M059J (cell line): ENCODE measurements at regions not wholly inside any gene's neighbourhood (a gene's known extent, or its start where the extent isn't known, plus 50 kb on each side); places are given as distances from the start of the nearest gene placed in this dataset.
A peak's percentile ranks its signal among the peaks of the same experiment; 100 is the strongest.

Experiments
- DNase-seq: peaks from one replicate; pipeline ENCODE4 v3.0.0-alpha.2; 2012; ENCODE audit warnings: low read depth

DNA sequence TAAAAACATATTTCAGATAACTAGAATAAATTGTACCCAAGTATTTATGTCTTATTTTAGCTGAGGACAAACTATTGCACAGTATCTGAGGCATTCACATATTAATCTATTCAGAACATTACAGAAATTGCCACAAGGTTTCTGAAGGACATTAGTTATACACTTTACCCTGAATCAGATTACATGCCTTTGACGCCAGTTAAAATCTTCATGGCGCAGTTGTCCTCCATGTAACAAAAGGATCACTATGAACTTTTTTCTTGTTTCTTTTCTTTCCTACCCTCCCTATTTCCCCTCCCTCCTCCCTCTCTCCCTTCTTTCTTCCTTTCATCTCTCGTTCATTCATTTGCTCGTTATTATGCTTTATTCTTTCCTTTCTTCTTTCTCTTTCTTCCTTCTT is 176.6 kb upstream of the KITLG start:
- DNase-seq: no peak

DNA sequence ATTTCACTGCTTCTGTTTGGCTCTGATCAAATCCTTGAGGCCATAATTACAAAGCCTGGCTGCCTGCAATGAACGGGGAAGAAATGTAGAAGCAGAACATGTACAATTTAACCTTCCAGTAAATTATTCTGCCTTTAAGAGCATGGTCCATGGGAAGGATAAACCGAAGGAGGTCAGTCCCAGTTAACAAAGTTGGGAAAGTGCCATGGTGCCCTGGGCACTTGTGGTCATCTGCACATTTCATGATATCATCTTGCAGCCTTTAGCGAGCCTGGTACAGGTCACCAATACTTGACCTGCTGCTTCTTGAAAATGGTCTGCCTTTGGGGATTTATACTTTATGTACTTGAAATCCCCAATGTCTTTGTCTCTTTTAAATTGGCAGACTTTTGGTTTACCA is 175.9 kb upstream of the KITLG start:
- peak; percentile 94 for DNase-seq

DNA sequence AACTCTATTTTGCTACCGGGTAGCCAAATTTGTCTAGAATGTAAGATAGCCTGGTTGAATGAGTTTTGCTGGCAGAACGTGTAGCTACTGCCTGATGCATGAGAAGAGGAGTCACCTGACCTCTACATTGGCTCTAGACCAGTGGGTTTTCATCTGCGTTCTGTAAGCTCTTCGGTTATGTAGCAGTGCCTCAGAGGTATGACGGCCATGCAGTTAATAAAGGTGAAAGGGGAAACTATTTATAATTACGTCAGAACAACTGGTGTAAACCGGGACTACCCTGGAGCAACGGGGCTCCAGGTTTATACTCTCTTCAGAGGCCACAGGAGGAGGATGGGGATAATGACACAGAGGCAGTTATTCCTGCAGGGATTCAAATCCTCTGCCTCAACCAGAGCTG is 173.4 kb upstream of the KITLG start:
- no peak for DNase-seq

DNA sequence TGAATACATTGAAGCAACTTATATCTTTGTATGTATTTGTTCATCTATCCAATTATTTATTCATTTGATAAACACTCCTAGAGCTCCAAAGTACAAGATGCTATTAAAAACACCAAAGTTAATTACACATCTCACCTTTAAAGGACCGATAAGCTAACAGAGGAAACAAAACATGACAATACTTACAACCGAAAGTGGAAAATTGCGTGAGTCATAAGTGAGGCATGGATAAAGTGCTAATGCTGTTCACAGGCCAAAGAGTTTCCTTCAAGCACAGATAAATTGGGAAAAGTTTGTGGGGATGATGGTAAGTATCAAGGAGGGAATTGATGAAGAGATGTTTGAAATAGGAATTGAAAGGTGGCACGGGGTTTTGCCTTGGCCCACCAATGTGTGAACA is 172.8 kb upstream of the KITLG start:
- DNase-seq: peak; percentile 60

DNA sequence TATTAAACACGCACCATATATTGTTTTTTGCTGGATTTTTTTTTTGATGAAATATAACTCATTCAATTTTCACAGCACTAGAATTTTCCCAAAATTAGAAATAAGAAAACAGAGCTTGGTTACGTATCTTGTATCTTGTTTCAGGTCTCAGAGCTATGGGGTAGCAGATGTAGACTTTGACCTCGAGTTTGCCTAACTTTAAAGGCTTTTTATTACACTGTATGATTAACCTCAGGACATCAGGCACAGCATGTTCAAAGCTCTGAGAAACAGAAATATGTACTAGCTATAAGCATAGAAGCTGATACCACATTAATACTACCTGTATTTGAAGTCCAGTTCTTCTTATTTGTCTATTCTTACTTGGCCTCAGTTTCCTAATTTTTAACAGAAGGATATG is 171.9 kb upstream of the KITLG start:
- no peak for DNase-seq

DNA sequence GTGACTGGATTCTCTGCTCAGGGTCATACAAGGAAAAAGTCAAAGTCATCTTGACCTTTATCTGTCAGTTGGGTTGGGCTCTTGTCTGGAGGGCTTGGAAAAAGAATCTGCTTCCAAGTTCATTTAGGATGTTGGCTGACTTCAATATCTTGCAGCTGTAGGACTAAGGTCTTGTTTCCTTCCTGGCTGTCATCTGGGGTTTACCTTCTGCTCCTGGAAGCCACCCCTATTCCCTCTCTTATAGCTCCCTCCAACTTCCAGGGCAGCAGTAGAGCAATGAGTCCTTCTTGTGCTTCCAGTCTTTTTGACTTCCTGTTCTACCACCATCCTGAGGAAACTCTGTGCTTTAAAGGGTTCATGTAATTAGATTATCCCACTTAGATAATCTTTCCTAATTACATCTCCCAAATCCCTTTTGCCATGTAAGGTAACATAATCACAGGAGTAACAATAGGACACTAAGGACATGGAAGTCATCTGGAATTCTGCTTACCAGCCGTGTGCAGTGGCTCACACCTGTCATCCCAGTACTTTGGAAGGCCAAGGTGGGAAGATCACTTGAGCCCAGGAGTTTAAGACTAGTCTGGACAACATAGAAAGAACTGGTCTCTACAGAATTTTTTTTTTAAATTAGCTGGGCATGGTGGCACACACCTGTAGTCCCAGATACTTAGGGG is 170.7 kb upstream of the KITLG start:
- no peak for DNase-seq

DNA sequence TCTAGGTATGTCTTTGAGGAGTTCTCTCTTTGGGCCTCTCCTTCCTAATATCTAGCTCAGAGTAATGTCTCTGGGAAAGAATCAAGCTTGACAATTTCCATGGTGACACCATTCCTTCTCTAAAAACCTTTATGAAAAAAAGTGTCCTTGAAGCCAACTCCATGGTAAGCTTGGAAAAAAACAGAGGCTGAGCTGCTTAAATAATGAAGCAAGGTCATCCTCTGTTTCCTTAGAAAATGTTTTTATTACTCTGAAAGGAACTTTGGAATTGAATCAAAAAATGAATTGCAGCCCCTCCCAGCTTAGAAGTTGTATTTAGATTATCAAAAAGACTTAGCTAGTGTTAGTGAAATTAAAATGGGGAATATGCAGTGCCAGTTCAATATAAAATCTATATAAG is 166.1 kb upstream of the KITLG start:
- DNase-seq: no peak

DNA sequence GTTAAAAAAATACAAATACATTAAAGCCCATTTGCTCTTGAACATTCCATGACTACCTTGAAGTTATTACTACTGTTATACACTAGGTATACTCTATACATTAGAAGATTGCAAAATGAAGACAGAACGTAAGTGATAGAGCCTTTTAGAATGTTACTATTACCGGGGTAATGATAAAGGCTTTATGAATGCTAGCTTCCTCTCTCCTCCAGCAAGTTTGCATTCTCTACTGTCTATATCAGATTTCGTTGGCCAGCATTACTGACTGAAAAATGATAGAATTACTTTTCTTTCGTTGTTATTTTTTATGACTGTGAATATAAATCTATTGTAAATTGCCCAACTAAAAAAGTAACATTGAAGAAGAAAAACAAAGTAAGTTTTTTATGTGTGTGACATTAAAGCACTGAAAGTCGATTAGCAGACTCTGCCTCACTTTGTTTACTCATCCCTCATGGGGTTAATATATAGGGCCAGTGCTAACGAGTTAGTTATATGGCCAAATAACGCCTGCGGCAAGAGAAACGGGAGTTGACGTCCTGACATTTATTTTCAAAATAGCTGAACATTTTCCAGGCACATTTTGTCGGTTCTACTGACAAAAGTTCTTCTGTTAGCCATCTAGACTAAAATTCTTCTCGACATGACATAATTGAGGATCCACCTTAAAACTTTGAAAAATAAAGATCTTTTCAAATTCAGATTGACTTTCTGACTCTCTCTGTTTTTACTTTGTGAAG is 163.8 kb upstream of the KITLG start:
- DNase-seq: no peak

DNA sequence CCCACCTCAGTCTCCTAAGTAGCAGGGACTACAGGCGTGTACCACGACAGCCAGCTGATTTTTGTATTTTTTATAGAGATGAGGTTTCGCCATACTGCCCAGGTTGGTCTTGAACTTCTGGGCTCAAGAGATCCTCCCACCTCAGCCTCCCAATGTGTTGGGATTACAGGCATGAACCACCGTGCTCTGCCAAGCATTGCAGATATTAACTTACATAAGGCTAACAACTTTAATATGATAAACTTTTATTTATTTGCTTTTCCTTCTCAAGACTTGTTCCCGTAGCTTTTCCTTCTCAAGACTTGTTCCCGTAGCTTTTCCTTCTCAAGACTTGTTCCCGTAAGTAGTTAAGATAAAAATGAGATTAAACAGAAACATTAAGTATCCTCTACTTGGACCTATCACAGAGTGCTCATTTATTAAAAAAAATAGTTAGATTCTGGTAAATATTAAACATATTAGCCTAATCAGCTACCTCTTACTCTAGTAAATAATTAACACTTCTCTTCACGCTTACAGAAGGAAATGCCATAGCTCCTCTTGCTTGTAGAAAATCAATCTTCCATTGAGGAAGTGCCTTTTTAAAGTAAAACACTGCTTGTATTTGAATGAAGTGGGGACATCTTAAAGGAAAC is 157.7 kb upstream of the KITLG start:
- DNase-seq: no peak

DNA sequence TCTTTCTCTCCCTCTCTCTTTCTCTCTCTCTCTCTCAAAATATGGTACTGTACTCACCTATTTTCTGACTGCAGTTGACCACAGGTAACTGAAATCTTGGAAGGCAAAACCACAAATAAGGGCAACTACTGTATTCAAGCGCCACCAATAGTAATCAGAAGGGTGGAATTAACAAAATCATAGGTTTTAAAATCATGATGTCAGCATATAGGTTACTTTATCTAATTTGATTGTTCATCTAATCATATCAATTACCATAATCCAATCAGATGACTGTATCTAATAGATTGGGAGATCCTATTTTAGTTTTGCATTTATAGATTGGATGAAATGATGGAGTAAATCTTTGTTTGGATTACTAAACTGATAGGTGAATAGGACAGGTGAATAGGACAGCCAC is 155.8 kb upstream of the KITLG start:
- DNase-seq: no peak

DNA sequence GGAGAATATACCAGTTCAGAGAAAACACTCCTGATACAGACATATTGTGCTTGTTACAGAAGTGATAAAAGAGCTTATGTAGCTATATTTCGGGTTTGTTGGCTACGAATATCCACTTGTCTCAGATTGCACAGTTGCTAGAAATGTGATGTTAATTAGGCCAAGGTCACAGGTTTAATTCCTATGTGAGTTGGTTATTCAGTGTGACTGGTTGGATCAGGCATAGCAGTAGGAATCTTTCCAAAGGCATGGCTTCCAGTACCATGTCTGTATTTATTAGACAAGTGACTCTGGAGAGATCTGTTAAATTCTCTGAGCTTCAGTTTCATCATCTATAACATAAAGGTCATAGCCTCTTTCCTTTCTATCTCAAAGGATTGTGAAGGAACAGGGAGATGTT is 152.7 kb upstream of the KITLG start:
- no peak for DNase-seq

DNA sequence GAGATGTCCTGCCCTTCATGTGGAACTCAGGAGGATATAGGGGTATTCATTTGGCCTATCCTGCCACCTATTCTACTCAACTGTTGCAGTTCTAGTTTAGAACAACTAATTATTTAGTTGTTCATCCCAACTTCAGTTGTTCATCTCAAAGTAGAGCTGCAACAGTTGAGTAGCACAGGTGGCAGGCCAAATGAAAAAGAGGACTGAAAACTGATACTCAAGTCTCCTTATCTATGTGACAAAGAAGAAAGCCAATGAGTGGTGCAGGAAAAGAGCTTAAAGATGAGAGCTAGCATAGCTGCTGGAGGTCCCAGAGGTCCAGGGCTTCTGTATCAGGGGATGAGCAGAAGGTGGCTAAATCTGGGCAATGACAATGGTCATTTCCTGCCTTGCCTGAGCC is 148.9 kb upstream of the KITLG start:
- DNase-seq: no peak

DNA sequence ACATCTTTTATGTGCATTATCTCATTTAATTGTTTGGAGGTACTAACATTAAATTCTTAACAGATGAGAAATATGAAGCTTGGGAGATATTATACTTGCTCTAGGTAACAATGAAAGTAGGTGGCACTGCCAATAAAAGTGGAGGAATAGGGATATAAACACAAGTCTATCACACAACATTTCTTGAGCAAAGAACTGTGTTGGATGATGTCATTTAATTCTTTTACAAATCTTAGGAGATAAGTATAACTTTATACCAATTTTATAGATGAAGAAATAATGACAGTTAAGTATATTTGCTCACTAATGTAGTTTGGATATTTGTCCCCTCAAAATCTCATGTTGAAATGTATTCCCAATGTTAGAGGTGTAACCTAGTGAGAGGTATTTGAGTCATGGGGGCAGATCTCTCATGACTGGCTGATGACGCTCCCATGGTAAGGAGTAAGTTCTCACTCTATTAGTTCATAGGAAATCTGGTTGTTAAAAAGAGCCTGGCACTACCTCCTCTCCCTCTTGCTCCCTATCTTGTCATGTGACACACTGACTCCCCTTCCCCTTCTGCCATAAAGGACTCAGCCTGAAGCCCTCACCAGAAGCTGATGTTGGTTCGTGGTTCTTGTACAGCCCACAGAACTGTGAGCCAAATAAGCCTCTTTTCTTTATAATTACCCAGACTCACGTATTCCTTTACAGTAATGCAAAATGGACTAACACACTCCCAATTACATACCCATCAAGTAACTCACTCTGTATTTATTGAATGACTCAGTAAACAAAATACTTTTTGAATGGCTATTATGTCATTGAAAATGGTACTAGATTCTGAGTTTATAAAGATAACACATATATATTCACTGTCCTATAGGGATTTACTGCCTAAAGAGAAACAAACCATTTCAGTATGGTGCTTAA is 146.8 kb upstream of the KITLG start:
- DNase-seq: peak; percentile 34

DNA sequence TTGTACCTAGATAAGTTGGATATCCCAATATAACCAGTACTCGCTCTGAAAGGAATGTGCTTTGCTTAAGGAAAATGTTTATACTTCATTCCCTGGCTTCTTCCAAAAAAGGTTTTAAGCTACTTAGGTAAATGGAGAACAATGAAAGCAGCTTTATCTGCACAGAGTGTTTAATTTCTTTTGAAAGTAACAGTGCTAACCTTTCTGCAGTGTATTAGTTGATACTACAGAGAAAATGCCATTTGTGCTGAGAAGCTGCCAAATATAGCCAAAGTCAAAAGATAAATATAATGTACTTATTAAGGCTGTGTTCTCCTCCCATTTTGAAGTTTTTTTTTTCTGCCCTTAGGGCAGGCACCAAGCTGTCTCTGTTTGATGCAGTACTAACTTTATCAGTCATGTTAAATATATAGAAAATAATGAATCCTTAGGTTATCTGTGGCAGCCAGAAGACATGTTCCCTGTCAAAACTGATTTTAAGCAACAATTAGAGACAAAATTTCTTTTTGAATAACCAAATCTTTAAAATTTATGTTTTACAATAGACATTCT is 145.4 kb upstream of the KITLG start:
- DNase-seq: no peak

DNA sequence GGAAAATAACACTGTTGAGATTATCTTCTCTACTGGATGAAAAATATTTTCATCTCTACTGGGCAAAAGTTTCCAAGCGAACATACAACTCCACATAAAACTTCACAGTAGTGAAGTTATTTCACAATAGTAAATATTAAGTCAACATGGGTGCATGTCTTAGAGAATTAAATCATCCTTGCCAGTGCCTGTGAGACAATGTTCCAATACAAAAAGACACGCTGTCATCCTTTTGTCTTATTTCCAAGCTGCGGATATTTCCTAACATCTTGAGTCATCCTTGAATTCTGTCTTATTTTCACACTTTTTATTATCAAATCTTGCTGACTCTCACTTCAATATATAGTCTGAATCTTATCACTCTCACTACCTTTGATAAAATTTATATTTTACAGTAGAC is 142.9 kb upstream of the KITLG start:
- no peak for DNase-seq

DNA sequence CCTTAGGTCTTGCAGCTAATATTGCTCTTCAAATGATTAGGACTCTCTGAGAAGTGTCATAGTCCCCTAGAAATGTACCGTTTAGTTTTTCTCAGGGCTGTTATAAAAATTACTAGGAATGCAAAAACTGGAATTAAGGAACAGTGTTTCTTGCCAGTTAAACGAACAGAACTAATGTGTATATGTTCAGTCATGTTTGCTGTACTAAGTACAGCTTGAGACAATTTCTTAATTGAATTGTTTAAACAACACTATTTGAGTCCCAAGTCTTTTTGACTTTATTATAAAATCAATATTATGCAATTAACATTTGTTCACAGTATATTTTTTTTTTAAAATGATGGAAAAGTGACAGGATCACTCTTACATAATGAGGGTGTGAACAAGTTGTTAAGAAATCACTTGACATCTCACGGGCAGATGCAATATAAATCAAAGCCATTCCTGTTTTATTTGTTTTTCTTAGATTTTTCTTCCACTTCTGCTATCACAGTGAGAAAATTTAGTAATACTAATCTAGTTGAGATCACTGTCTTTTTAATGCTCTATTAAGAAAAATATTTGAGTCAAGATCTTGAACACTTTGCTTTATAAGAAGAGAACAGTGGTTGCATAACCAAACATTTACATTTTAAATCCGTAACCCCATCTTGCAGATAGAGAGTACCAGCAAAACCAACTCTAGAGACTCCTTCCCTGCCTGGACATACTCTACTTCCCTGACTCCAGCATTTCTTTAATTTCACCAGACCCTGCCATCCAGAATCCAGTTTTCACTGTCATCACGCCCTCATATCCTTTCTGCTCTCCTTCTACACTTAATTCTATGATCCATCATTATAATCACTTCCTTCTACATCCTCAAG is 140.7 kb upstream of the KITLG start:
- no peak for DNase-seq

DNA sequence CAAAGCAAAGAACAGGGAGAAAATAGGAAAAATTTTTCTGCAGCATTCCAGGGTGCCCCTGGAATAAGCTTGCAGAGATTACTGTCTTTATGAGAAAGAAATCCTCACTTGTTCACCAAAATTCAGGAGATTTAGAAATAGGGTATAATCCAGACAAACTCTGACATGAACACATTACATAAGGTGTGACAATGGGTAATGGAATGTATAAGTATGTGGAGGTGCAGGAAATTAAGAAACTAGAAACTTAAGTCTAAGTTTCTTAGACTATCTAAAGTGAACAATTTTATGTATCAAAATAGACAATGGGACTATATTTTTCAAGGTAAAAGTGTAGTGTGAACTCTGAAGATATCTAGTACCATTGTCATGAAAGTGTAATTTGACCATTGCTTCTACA is 140.0 kb upstream of the KITLG start:
- no peak for DNase-seq

DNA sequence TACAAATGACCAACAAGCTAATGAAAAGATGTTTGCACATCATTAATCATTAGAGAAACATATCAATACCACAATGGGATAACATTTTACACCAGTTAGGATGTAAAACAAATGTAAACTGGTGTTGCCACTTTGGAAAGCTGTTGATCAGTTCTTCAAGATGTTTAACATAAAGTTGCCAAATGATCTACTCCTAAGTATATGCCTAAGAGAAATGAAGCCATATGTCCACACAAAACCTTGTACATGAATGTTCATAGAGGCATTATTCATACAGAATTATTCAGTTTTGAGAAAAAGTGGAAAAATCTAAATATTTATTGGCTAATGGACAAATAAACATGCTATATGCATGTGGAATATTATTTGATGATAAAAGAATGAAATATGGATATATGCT is 136.9 kb upstream of the KITLG start:
- no peak for DNase-seq

DNA sequence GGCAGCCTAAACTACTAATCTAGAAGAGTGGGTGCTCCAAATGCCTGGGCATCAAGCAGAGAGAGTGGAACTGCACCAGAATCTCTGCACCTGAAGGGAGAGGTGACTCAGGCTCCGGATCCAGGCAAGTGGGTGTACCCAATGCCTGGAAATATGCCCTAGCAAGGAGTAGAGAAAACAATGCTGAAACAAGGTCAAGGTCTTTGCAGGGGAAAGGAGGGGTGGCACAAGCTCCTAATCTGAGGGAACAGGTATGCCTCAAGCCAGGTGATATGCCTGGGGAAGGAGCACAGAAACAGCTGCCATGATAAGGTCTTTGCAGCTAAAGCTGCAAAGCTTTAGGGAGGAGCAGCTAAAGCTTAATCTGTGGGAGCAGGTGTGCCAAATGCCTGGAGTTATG is 136.0 kb upstream of the KITLG start:
- no peak for DNase-seq

DNA sequence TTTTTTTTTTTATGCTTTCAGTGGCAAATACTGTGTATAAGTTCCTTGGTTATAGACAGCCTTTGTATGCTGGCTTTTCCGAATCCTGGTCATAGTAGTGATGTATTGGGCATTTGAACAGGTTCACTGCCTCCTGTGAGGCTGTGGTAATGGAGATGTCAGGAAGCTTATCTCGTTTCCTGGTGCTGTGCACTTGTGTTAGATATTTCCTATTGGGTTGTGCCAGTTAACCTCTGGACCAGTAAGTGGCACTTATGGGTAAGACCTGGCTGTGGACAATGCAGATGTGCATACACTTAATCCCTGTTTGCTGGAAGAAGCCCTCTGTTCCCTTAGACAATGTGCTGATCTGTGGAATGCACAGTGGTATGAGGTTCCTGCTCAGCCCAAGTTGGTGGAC is 135.4 kb upstream of the KITLG start:
- no peak for DNase-seq
